NCI-H1105 (cell line): ENCODE measurements at regions not wholly inside any gene's neighbourhood (a gene's known extent, or its start where the extent isn't known, plus 50 kb on each side); places are given as distances from the start of the nearest gene placed in this dataset.
"Not testable (repeated sequence)": the region's sequence is repeated elsewhere in the genome, so short reads cannot be mapped to it uniquely, and the experiment has no call there.

Source experiments
- DNase-seq: peaks from one replicate; lab custom pipeline; 2025; lab: John Stamatoyannopoulos, UW

- DNase-seq, result no peak
These were observed 430.5 kb upstream of the POU3F4 start for GRCh38 chrX:83077606-83078005.

- DNase-seq, result no peak
These were observed 406.1 kb upstream of the POU3F4 start for GRCh38 chrX:83101961-83102360.

GRCh38 chrX:83108278-83108677 is 399.8 kb upstream of the POU3F4 start:
- DNase-seq, result no peak

- no peak for DNase-seq
These were observed 362.2 kb upstream of the POU3F4 start for GRCh38 chrX:83145876-83146275.

GRCh38 chrX:83160096-83160495 is 348.0 kb upstream of the POU3F4 start:
- DNase-seq, result no peak

GRCh38 chrX:83164063-83164462 is 344.0 kb upstream of the POU3F4 start:
- not testable (repeated sequence) for DNase-seq

- DNase-seq, result no peak
These were observed 338.4 kb upstream of the POU3F4 start for GRCh38 chrX:83169683-83170082.

- no peak for DNase-seq
These were observed 323.1 kb upstream of the POU3F4 start for GRCh38 chrX:83185010-83185409.

- no peak for DNase-seq
These were observed 322.2 kb upstream of the POU3F4 start for GRCh38 chrX:83185887-83186286.

- DNase-seq, result peak; percentile 5
These were observed 321.5 kb upstream of the POU3F4 start for GRCh38 chrX:83186632-83187031.
